Epidermal melanocyte (primary cell): ENCODE measurements at regions not wholly inside any gene's neighbourhood (a gene's known extent, or its start where the extent isn't known, plus 50 kb on each side); places are given as distances from the start of the nearest gene placed in this dataset.
A peak's percentile ranks its signal among the peaks of the same experiment; 100 is the strongest.

Experiments used
- DNase-seq: peaks from one replicate; pipeline ENCODE4 v3.0.0; 2011; ENCODE audit warnings: low spot score; ENCODE audit not compliant: insufficient read length

- DNase-seq: no peak
These were observed 102.9 kb downstream of the CTTN start for GRCh38 chr11:70501051-70501901.

DNA sequence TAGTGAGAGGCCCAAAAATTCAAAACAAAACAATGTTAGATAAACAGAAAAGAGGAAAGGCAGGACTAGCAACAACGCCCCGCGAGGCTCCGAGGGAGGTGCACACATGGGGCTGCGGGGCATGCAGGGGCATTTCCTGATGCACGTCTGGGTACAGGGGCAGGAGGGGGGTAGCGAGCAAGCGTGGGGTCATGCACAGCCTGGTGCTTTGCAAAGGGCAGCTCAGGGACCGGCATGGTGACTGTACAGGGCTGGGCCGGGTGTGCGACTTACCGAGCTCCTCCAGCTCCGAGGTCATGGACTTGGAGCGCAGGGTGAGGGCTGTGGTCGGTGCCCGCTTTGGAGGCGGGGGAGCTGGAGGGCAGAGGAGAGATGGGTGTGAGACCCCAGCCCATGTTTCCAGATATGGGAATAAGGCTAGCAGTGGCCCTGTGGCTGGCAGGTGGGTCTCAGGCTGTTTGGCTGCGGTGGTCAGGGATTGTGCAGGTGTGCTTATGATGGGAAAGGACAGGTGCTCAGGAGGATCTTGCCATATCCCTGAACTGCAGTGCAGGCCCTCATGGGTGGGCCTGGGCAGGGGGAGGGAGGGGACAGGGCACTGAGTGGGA is 103.7 kb downstream of the CTTN start:
- DNase-seq: no peak

DNA sequence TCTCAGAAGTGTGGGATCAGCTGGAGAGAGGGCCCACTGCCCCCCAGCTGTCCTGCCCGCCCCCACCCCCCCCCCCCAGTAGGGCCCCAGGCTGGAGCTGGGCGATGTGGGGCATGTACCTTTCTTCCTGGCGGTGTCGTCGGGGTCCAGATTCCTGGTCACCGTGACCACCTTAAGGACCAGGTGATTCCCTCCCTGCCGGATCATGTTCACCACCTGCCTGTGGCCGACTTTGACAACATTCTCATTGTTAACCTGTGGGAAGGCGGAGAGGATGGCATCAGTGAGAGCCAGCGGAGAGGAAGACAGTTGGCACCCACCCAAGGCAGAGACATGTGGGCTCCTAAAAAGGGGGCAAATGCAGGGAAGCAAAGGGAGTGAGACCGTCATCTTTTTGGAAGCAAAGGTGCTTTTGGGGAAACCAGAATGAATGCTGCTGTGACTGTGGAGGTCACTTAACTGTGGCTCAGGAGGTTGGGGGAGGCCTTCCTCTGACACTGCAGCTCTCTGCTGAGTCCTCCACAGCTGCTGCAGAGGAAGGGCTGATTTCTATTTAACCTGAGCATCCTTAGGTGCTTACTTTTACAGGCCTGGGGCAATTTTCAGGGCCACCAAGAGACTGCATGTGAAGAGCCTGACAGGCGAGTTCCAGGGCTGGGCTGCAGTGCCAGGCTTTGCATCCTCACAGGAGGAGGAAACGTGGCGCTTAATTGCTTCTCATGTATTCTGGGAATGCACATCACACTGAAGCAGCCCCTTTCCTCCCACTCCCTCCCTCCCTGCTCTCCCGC is 104.5 kb downstream of the CTTN start:
- DNase-seq: no peak

DNA sequence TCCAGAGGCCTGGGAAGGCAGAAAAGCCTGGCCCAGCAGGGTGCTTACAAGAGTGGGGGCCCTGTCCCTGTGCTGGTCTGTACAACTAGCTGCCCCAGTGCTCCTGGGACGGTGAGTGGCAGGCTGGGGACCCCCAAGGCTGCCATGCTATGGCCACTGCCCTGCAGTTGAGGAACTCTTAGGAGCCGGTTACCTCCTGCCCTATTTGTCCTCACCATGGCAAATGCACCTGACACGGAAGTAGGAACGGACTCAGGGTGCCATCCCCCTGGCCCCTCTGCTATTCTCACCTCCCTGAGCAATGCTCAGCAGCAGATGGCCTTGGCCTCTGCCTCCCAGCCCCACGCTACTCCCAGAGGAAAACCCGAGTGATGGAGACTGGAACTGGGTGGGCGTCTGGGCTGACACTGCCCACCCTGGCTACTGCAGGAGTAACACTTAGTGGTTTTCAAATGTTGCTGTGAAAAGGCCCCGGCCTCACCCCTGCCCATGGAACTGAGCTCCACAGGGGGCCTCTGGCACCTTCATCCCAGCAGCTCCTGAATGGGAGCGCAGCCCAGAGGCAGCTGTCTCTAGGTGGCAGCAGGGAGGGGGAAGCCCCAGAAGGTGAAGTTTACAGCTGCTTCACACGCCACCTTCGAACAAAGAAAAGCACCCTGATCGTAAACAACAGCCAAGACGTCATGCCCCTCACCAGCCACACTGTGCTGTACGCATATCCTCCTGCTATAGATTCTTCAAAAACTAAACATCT is 105.3 kb downstream of the CTTN start:
- DNase-seq: no peak

- no peak for DNase-seq
These were observed 106.1 kb downstream of the CTTN start for GRCh38 chr11:70504246-70505020.

GRCh38 chr11:70505331-70505731 is 107.0 kb downstream of the CTTN start:
- no peak for DNase-seq

DNA sequence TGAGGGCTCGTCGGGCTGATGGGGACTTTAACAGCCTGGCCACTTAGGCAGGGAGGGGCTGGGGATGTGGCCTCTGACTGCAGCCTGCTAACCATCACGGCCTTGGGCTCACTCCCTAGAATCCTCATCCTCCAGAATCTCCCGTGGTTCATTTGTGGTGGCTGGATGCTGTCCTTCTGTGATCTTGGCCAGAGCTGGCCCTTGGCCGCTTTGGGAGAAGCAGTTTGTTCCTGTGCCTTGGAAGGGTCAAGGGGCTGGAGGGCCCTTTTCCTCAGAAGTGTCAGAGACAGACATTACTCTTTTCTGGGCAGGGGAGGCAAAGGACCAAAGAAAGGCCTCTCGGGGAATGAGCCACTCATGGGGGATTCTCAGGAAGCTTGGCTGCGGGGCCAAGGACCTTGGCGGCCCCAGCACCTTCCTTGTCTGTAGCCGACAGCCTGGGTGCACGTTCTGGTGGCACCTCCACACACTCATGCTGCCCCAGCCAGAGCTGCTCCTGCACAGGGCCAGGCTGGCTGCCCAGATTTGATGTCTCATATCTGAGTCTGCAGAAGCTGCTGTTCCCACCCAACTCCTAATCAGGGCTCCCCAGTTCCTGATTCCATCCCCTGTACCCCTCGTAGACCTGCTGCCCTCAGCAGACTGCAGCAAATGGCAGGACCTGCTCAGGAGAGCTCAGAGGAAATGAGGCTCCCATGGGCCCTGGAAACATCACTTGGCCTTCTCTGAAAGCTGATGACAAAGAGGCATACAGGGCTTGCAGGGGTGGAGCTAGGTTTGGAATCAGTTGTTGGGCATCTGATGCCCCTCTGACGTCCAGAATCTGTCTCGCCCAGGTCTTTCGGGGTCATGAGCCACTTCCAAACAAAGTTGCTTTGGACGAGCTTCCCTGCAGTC is 107.7 kb downstream of the CTTN start:
- no peak for DNase-seq

GRCh38 chr11:70506658-70506970 is 108.3 kb downstream of the CTTN start:
- no peak for DNase-seq

DNA sequence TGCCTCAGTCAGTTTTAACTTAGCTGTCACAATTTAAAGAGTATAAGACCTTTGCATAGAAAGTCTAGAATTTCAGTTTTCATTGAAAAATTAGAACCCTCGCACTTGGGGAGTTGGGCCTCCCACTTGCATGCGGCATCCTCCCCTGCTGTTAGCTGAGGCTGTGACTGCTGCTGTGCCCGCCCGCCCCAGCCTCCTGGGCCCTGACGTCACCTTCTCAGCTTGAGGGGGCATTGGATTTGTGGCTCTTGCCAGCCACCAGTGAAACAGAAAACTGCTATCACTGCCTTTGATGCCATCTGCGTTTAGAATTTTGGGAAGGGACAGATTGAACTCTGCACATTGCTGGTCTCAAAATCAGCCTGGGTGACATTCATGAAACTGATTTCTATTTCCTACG is 108.7 kb downstream of the CTTN start:
- DNase-seq: no peak

DNA sequence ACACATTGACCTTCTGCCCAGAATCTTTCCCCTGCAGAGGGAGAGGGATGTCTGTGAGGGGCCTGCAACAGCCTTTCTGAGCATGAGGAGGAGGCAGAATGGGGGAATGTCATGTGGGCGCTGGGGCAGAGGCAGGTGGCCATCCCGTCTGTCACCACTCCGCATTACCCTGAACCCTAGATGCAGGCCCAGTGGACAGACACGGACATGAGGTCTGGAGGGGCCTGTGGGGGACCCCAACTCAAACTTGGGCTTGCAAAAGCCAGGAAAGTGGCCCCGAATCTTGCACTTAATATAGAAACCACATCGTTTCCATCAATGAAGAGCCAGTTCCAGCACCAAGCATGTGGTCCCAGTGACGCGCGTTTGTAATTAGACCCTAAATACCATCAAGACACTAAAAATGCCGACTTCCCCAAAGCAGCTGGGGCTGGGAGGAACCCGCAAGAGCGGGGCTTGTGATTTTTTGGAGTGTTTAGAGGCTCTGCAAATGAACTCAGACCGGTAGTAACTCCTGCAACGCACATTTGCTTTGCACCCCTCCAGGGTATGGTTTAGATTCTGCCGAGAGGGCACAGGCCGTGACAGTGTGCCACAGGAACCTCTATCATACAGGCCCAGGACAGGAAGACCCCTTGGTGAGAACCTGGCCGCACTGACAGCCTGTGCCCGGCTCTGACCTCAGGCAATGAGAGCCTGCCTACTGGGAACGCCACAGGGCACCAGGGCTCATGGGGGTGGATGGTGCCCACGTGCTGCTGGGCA is 109.3 kb downstream of the CTTN start:
- DNase-seq: no peak

DNA sequence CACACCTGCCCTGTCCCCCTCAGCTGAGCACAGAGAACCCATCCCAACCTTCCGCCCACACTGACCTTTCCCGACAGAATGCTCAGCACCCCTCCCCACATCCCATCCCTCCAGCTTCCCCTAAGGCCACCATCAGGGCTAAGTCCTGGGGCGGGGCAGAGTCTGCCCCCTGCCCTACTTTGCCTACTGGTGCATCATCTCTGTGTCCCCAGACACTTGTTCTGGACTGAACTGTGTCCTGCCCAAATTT is 109.8 kb downstream of the CTTN start:
- no peak for DNase-seq

DNA sequence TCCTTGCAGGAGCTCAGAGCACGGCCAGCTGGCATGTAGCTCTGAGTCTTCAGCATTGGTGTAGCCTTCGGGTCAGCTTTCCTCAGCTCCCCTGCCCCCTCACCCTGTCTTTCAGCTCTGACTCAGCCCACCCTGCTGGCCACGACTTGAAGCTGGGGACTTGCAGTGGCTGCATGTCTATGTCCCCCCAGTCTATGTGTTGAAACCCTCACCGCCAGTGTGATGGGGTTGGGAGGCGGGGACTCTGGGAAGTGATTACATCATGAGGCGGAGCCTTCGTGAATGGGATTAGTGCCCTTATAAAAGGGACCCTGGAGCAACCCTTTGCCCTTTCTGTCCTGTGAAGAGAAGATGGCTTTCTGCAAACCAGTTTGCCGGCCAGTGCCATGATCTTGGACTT is 111.1 kb downstream of the CTTN start:
- DNase-seq: no peak

- DNase-seq: no peak
These were observed 111.8 kb downstream of the CTTN start for GRCh38 chr11:70510106-70510505.

GRCh38 chr11:70510571-70510970 is 112.2 kb downstream of the CTTN start:
- no peak for DNase-seq

- DNase-seq: no peak
These were observed 113.0 kb downstream of the CTTN start for GRCh38 chr11:70511345-70511744.

GRCh38 chr11:70512716-70513115 is 114.4 kb downstream of the CTTN start:
- DNase-seq: no peak

GRCh38 chr11:70517203-70517602 is 118.9 kb downstream of the CTTN start:
- DNase-seq: no peak

- peak; percentile 35 for DNase-seq
These were observed 119.9 kb downstream of the CTTN start for GRCh38 chr11:70517988-70518907.
